ENCODE measurements at regions not wholly inside any gene's neighbourhood (a gene's known extent, or its start where the extent isn't known, plus 50 kb on each side); places are given as distances from the start of the nearest gene placed in this dataset.

GRCh38 chr11:70868341-70868885 lies 384.0 kb downstream of the SHANK2 start:
- Histone ChIP-seq H3K36me3 (ENCODE audit: control insufficient read depth, insufficient read depth, low read length) (no peaks in the 10 kb centered on the region), H3K27me3 (ENCODE audit: control insufficient read depth, insufficient read depth, low read length) (no peaks in the 10 kb centered on the region), H3K9me3 (ENCODE audit: control insufficient read depth, insufficient read depth, low read length) (no peaks in the 10 kb centered on the region), H3K4me3 (ENCODE audit: low read length) (no peak overlapping the region), H3K4me1 (ENCODE audit: control insufficient read depth, insufficient read depth, low read length) (no peaks in the 10 kb centered on the region), H3K27ac (ENCODE audit: low read length) (no peak overlapping the region)
- H3K9me3 Mint-ChIP-seq: no peaks in the 10 kb centered on the region
- TF ChIP-seq CTCF (IDR thresholded peaks at IDR 0.05): no peak
- no peaks in the 10 kb centered on the region for H3K4me1 Mint-ChIP-seq
- no peak for ATAC-seq
- no peaks in the 10 kb centered on the region for H3K36me3 Mint-ChIP-seq
- H3K4me3 Mint-ChIP-seq: no peak overlapping the region
- DNase-seq: no peak
- intact Hi-C loops (cut with micrococcal nuclease): no loop called here
- WGBS (ENCODE audit: insufficient coverage): 78% methylated on average over 7 of the region's 8 CpGs
- no peaks in the 10 kb centered on the region for H3K27me3 Mint-ChIP-seq (ENCODE audit: low read depth in 2 of 2)
- H3K27ac Mint-ChIP-seq: no peak overlapping the region

- WGBS (ENCODE audit: insufficient coverage): 88% methylated on average over 10 of the region's 10 CpGs
- Mint-ChIP-seq H3K9me3 (no peaks in the 10 kb centered on the region), H3K4me3 (no peak overlapping the region)
These were observed 383.3 kb downstream of the SHANK2 start for GRCh38 chr11:70869054-70869453.

GRCh38 chr11:70871881-70872280 lies 380.5 kb downstream of the SHANK2 start:
- H3K4me3 ChIP-seq (ENCODE audit: low read length): no peak overlapping the region
- H3K27me3 ChIP-seq (ENCODE audit: control insufficient read depth, insufficient read depth, low read length): no peaks in the 10 kb centered on the region

More at GRCh38 chr11:70869054-70869453, 383.3 kb downstream of the SHANK2 start:
- TF ChIP-seq CTCF (IDR thresholded peaks at IDR 0.05): no peak
- Mint-ChIP-seq H3K4me1 (no peaks in the 10 kb centered on the region), H3K27me3 (ENCODE audit: low read depth in 2 of 2) (peaks cover 0 to 2% of the 10 kb centered on the region in 2 donors), H3K27ac (no peak overlapping the region), H3K36me3 (no peaks in the 10 kb centered on the region)
- no peaks in the 10 kb centered on the region for H3K9me3 ChIP-seq (ENCODE audit: control insufficient read depth, insufficient read depth, low read length)
- H3K27me3 ChIP-seq (ENCODE audit: control insufficient read depth, insufficient read depth, low read length): no peaks in the 10 kb centered on the region
- H3K4me1 ChIP-seq (ENCODE audit: control insufficient read depth, insufficient read depth, low read length): no peaks in the 10 kb centered on the region
- H3K4me3 ChIP-seq (ENCODE audit: low read length): no peak overlapping the region
- no peak for ATAC-seq
- no peak for DNase-seq
- no peak overlapping the region for H3K27ac ChIP-seq (ENCODE audit: low read length)
- H3K36me3 ChIP-seq (ENCODE audit: control insufficient read depth, insufficient read depth, low read length): no peaks in the 10 kb centered on the region
- intact Hi-C loops (cut with micrococcal nuclease): no loop called here

More at GRCh38 chr11:70871881-70872280, 380.5 kb downstream of the SHANK2 start:
- no peaks in the 10 kb centered on the region for H3K36me3 Mint-ChIP-seq
- no peak overlapping the region for H3K4me3 Mint-ChIP-seq
- no peak overlapping the region for H3K27ac Mint-ChIP-seq
- TF ChIP-seq CTCF (IDR thresholded peaks at IDR 0.05): no peak
- Histone ChIP-seq H3K27ac (ENCODE audit: low read length) (no peak overlapping the region), H3K4me1 (ENCODE audit: control insufficient read depth, insufficient read depth, low read length) (no peaks in the 10 kb centered on the region), H3K9me3 (ENCODE audit: control insufficient read depth, insufficient read depth, low read length) (no peaks in the 10 kb centered on the region), H3K36me3 (ENCODE audit: control insufficient read depth, insufficient read depth, low read length) (no peaks in the 10 kb centered on the region)
- no peaks in the 10 kb centered on the region for H3K4me1 Mint-ChIP-seq
- peaks cover 0 to 4% of the 10 kb centered on the region in 2 donors for H3K27me3 Mint-ChIP-seq (ENCODE audit: low read depth in 2 of 2)
- intact Hi-C loops (cut with micrococcal nuclease): no loop called here
- WGBS (ENCODE audit: insufficient coverage): 90% methylated on average over 11 of the region's 12 CpGs
- DNase-seq: no peak
- no peaks in the 10 kb centered on the region for H3K9me3 Mint-ChIP-seq
- no peak for ATAC-seq
